Vagina (tissue), 2 donors: ENCODE measurements at regions not wholly inside any gene's neighbourhood (a gene's known extent, or its start where the extent isn't known, plus 50 kb on each side); places are given as distances from the start of the nearest gene placed in this dataset.

ENCODE experiments used
- DNase-seq, 2 donors: peaks; one replicate each; pipeline ENCODE4 v3.0.0-alpha.2; 2017; ENCODE audit errors: extremely low spot score in 2 of 2
- H3K27ac ChIP-seq: fragments of 200-600 bp; sonication (generic); one replicate; pipeline ENCODE4 v1.5.1; 2019
- H3K27me3 ChIP-seq: fragments of 200-600 bp; sonication (generic); one replicate; pipeline ENCODE4 v1.5.1; 2019
- H3K36me3 ChIP-seq, 2 donors: fragments of 200-600 bp; sonication (generic); one replicate each; pipeline ENCODE4 v1.5.1; 2017 to 2019
- H3K4me1 ChIP-seq: fragments of 200-600 bp; sonication (generic); one replicate; pipeline ENCODE4 v1.5.1; 2019
- H3K4me3 ChIP-seq, 2 donors: fragments of 200-600 bp; sonication (generic); 1 replicate in 1 of 2; 2 replicates in 1 of 2; pipeline ENCODE4 v1.5.1; 2016 to 2019
- H3K9me3 ChIP-seq: fragments of 200-600 bp; sonication (generic); one replicate; pipeline ENCODE4 v1.5.1; 2019
- POLR2A ChIP-seq, 2 donors: fragments of 450-650 bp; IDR thresholded peaks; one replicate each; pipeline ENCODE4 v1.6.1; 2017; ENCODE audit warnings: antibody characterized with exemption in 2 of 2, mild to moderate bottlenecking in 2 of 2, moderate library complexity in 2 of 2
- POLR2AphosphoS5 ChIP-seq, 2 donors: sonication (generic); formaldehyde crosslinking; IDR thresholded peaks; one replicate each; pipeline ENCODE4 v1.9.0; 2017; ENCODE audit warnings: antibody characterized with exemption in 2 of 2, mild to moderate bottlenecking in 2 of 2, low read depth in 1 of 2; ENCODE audit not compliant: insufficient read depth in 1 of 2
- intact Hi-C: fragments of 100-400 bp; cut with DNase I; formaldehyde crosslinking; loops from one replicate; pipeline ENCODE4 v1.15.1; 2023
- TF ChIP-seq, protein P1 (sequence below), 3 experiments: fragments of 450-650 bp in 2 of 3; fragments of 200-600 bp in 1 of 3; sonication (generic) in 1 of 3; IDR thresholded peaks; one replicate each; pipeline ENCODE4 v1.5.1; 2017 to 2019; ENCODE audit warnings: antibody characterized with exemption in 3 of 3, mild to moderate bottlenecking in 2 of 3, moderate library complexity in 2 of 3

DNA sequence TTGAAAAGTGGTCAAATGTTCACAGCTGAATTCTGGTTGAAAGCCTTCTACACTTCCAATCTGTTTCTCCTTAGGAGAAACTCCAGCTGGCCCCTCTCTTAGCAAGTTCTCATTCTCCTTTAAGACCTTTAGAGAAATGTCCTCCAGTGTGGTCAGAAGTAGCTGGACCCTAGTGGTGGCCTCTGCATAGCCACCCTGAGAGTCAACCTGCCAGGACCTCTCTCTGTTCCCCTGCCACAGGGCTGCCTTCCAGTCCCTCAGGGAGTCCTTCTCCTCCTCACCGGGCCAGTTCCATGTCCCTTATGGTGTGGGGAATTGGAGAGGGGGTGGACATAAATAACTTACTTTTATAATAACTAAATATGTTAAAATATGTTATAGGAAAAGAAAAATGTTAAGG is 200.9 kb upstream of the PKDCC start:
- Histone ChIP-seq H3K36me3 (no peaks in the 10 kb centered on the region), H3K4me1 (no peaks in the 10 kb centered on the region), H3K27me3 (no peaks in the 10 kb centered on the region), H3K9me3 (no peaks in the 10 kb centered on the region), H3K27ac (no peak overlapping the region), H3K4me3 (no peak overlapping the region)
- intact Hi-C loops = no loop called here
- TF ChIP-seq, protein P1, sequence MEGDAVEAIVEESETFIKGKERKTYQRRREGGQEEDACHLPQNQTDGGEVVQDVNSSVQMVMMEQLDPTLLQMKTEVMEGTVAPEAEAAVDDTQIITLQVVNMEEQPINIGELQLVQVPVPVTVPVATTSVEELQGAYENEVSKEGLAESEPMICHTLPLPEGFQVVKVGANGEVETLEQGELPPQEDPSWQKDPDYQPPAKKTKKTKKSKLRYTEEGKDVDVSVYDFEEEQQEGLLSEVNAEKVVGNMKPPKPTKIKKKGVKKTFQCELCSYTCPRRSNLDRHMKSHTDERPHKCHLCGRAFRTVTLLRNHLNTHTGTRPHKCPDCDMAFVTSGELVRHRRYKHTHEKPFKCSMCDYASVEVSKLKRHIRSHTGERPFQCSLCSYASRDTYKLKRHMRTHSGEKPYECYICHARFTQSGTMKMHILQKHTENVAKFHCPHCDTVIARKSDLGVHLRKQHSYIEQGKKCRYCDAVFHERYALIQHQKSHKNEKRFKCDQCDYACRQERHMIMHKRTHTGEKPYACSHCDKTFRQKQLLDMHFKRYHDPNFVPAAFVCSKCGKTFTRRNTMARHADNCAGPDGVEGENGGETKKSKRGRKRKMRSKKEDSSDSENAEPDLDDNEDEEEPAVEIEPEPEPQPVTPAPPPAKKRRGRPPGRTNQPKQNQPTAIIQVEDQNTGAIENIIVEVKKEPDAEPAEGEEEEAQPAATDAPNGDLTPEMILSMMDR (IDR thresholded peaks at IDR 0.05) = no peak
- TF ChIP-seq POLR2AphosphoS5 (IDR thresholded peaks at IDR 0.05; ENCODE audit: insufficient read depth in 1 of 2, low read depth in 1 of 2) = no peak
- TF ChIP-seq POLR2A (IDR thresholded peaks at IDR 0.05) = no peak
- DNase-seq = no peak

DNA sequence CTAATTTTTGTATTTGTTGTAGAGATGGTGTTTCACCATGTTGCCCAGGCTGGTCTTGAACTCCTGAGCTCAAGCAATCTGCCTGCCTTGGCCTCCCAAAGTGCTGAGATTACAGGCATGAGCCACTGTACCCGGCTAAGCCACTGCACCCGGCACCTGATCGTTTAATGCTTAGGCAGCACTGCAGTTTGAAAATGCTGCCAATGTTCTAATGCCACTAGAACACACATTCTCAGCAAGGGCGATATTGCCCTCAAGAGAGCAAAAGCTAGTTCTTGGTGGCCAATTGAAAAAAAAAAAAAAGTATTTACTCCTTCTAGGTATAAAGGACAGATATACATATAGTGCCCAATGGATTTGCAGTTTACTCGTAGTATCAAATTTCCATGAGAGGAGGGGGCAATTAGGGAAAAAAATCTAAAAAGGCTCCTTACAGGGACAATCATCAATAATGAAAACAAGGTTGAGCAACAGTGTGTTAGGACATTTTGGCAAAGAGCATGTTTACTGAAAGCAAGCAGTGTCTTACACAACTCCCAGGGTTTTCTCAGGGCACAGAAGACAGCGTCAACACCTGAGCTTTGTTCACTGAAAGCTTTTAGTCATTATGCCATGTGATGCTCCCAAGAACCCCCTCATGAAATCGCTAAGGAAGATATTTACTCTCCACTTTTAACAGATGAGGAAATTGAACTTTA is 199.9 kb upstream of the PKDCC start:
- no peak overlapping the region for H3K4me3 ChIP-seq
- TF ChIP-seq POLR2A (IDR thresholded peaks at IDR 0.05) = no peak
- TF ChIP-seq, protein P1 (IDR thresholded peaks at IDR 0.05) = no peak
- peak in 1 of 2 donors; percentile 66 for TF ChIP-seq POLR2AphosphoS5 (IDR thresholded peaks at IDR 0.05; ENCODE audit: insufficient read depth in 1 of 2, low read depth in 1 of 2)
- H3K27ac ChIP-seq = no peak overlapping the region
- H3K4me1 ChIP-seq = no peaks in the 10 kb centered on the region
- H3K36me3 ChIP-seq = no peaks in the 10 kb centered on the region
- H3K9me3 ChIP-seq = no peaks in the 10 kb centered on the region
- H3K27me3 ChIP-seq = no peaks in the 10 kb centered on the region
- no peak for DNase-seq
- intact Hi-C loops = no loop called here

DNA sequence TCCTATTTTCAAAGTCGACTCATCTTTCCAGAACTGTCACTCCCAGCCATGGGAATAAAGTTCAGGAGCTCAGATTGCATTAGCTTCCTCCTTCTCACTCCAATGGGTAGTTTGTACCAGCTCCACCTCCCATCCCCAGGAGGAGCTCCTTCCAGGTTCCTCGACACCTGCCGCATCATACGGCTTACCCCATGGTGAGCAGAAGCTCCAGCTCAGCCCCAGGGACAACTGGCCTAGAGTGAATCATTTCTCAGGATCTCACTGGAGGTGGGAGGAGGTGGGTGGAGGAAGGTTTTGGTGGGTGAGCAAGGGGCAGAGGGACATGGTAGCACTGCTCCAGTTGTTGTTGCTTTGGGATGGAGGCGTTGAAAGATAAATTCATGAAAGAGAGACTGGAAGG is 196.3 kb upstream of the PKDCC start:
- H3K9me3 ChIP-seq = no peaks in the 10 kb centered on the region
- H3K4me3 ChIP-seq = no peak overlapping the region
- intact Hi-C loops = loop anchor here (5.0 kb wide), 1 partner anchor 236 kb away; no protein-coding TSS in a partner anchor
- no peak for DNase-seq
- H3K27ac ChIP-seq = no peak overlapping the region
- no peak for TF ChIP-seq POLR2A (IDR thresholded peaks at IDR 0.05)
- TF ChIP-seq, protein P1 (IDR thresholded peaks at IDR 0.05) = no peak
- TF ChIP-seq POLR2AphosphoS5 (IDR thresholded peaks at IDR 0.05; ENCODE audit: insufficient read depth in 1 of 2, low read depth in 1 of 2) = no peak
- H3K36me3 ChIP-seq = no peaks in the 10 kb centered on the region
- H3K4me1 ChIP-seq = no peaks in the 10 kb centered on the region
- no peaks in the 10 kb centered on the region for H3K27me3 ChIP-seq

DNA sequence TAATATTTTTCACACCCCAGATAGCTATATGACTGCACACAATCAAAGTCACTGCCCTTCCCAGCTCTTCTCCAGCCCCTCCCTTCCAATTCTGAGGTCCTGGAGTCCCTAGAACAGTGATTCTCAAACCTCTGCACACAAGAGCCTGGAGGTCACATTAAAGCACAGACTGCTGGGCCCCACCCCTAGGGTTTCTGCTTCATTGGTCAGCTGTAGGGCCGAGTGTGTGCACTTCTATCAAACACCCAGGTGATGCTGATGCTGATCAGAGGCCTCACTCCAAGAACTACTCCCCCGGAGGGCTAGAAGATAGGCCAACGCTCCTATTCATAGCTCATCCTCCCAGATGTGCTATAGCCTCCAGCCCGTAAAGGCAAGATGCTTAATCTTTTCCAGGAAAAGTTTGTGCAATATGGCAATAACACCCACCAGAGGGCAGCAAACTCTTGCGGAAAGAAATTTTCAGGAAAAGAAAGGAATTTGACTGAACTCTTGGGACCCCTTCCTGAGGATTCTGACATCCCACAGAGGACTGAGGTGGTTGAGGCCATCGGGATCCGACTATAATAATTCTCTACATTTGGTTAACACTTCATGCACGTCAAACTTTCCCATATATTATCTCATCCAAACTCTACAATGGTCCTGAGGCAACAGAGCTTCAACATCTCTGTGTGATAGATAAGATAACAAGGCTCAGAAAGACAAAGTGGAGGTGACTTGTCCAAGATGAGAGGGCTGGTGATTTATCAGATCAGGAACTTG is 194.2 kb upstream of the PKDCC start:
- H3K4me3 ChIP-seq = no peak overlapping the region
- H3K4me1 ChIP-seq = no peaks in the 10 kb centered on the region
- DNase-seq = no peak
- intact Hi-C loops = loop anchor here (5.0 kb wide), 1 partner anchor 234 kb away; no protein-coding TSS in a partner anchor
- H3K36me3 ChIP-seq = no peaks in the 10 kb centered on the region
- no peaks in the 10 kb centered on the region for H3K9me3 ChIP-seq
- no peaks in the 10 kb centered on the region for H3K27me3 ChIP-seq
- H3K27ac ChIP-seq = no peak overlapping the region
- TF ChIP-seq POLR2AphosphoS5 (IDR thresholded peaks at IDR 0.05; ENCODE audit: insufficient read depth in 1 of 2, low read depth in 1 of 2) = no peak
- TF ChIP-seq, protein P1 (IDR thresholded peaks at IDR 0.05) = peak; percentile 27 to 79 (median 58)

DNA sequence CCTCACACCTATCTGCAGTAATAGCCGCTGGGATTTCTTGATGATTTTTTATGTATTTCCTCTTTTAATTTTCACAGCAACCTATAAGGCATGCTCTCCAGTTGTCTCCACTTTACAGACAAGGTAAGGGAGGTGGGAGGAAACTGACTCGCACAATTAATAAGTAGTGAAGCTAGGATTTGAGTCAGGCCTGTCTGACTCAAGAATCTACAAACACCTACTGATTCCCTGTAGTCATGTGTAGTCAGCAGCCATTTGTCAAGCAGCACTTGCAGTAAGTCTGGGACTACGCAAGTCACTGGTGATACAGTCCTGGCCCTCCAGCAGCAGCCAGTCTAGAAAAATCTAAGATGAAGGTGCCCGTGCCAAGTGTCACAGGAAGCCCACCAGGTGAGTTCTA is 193.6 kb upstream of the PKDCC start:
- TF ChIP-seq, protein P1 (IDR thresholded peaks at IDR 0.05) = no peak
- TF ChIP-seq POLR2AphosphoS5 (IDR thresholded peaks at IDR 0.05; ENCODE audit: insufficient read depth in 1 of 2, low read depth in 1 of 2) (no peak), POLR2A (IDR thresholded peaks at IDR 0.05) (no peak)
- intact Hi-C loops = loop anchor here (5.0 kb wide), 1 partner anchor 233 kb away; no protein-coding TSS in a partner anchor
- no peaks in the 10 kb centered on the region for H3K9me3 ChIP-seq
- no peaks in the 10 kb centered on the region for H3K36me3 ChIP-seq
- H3K27ac ChIP-seq = no peak overlapping the region
- H3K4me1 ChIP-seq = no peaks in the 10 kb centered on the region
- H3K4me3 ChIP-seq = no peak overlapping the region
- no peaks in the 10 kb centered on the region for H3K27me3 ChIP-seq
- no peak for DNase-seq
